HG03520 (cell line): ENCODE measurements at regions not wholly inside any gene's neighbourhood (a gene's known extent, or its start where the extent isn't known, plus 50 kb on each side); places are given as distances from the start of the nearest gene placed in this dataset.
"Not testable (repeated sequence)": the region's sequence is repeated elsewhere in the genome, so short reads cannot be mapped to it uniquely, and the experiment has no call there.

Source experiments
- ATAC-seq: cut with Tn5 transposase; IDR thresholded peaks from one replicate; pipeline ENCODE4 v1.9.1; 2021; ENCODE audit warnings: mild to moderate bottlenecking, moderate library complexity; ENCODE audit not compliant: unreplicated experiment

GRCh38 chr10:123309731-123310130, 155.5 kb downstream of the BUB3 start:
- ATAC-seq = no peak

GRCh38 chr10:123316776-123317175, 162.6 kb downstream of the BUB3 start:
- no peak for ATAC-seq

GRCh38 chr10:123318516-123318915, 164.3 kb downstream of the BUB3 start:
- ATAC-seq = no peak

- ATAC-seq = no peak
Measured at GRCh38 chr10:123320091-123320490, 165.9 kb downstream of the BUB3 start.

- no peak for ATAC-seq
Measured at GRCh38 chr10:123323884-123324283, 169.7 kb downstream of the BUB3 start.

- ATAC-seq = no peak
Measured at GRCh38 chr10:123325663-123326190, 171.5 kb downstream of the BUB3 start.

GRCh38 chr10:123326674-123327073, 172.5 kb downstream of the BUB3 start:
- ATAC-seq = peak; percentile 43

- ATAC-seq = peak; percentile 64
Measured at GRCh38 chr10:123327450-123327849, 173.2 kb downstream of the BUB3 start.

GRCh38 chr10:123327896-123328295, 173.7 kb downstream of the BUB3 start:
- no peak for ATAC-seq

- no peak for ATAC-seq
Measured at GRCh38 chr10:123331438-123331837, 177.2 kb downstream of the BUB3 start.

GRCh38 chr10:123346581-123346980, 192.4 kb downstream of the BUB3 start:
- no peak for ATAC-seq

GRCh38 chr10:123348691-123349572, 194.7 kb downstream of the BUB3 start:
- no peak for ATAC-seq

- no peak for ATAC-seq
Measured at GRCh38 chr10:123351715-123352114, 197.5 kb downstream of the BUB3 start.

- no peak for ATAC-seq
Measured at GRCh38 chr10:123354521-123354920, 200.3 kb downstream of the BUB3 start.

- no peak for ATAC-seq
Measured at GRCh38 chr10:123355748-123356481, 201.7 kb downstream of the BUB3 start.

- ATAC-seq = no peak
Measured at GRCh38 chr10:123356799-123357198, 202.6 kb downstream of the BUB3 start.

GRCh38 chr10:123357421-123357930, 203.3 kb downstream of the BUB3 start:
- ATAC-seq = no peak

- no peak for ATAC-seq
Measured at GRCh38 chr10:123359539-123359938, 205.3 kb downstream of the BUB3 start.

GRCh38 chr10:123361832-123362231, 207.6 kb downstream of the BUB3 start:
- ATAC-seq = no peak

- no peak for ATAC-seq
Measured at GRCh38 chr10:123367195-123367594, 213.0 kb downstream of the BUB3 start.

- not testable (repeated sequence) for ATAC-seq
Measured at GRCh38 chr10:123371626-123372025, 217.4 kb downstream of the BUB3 start.

GRCh38 chr10:123373591-123373990, 219.4 kb downstream of the BUB3 start:
- ATAC-seq = no peak
